ENCODE measurements at regions not wholly inside any gene's neighbourhood (a gene's known extent, or its start where the extent isn't known, plus 50 kb on each side); places are given as distances from the start of the nearest gene placed in this dataset.
A peak's percentile ranks its signal among the peaks of the same experiment; 100 is the strongest.

GRCh38 chr17:79680318-79680695 is 50.4 kb upstream of the ENPP7 start:
- DNase-seq (ENCODE audit: low read depth, low spot score) = no peak

GRCh38 chr17:79679631-79680317 is 51.0 kb upstream of the ENPP7 start:
- no peak for DNase-seq (ENCODE audit: low read depth, low spot score)

GRCh38 chr17:79678736-79679255 is 51.9 kb upstream of the ENPP7 start:
- DNase-seq (ENCODE audit: low read depth, low spot score) = no peak

GRCh38 chr17:79678091-79678735 is 52.5 kb upstream of the ENPP7 start:
- DNase-seq (ENCODE audit: low read depth, low spot score) = no peak

- DNase-seq (ENCODE audit: low read depth, low spot score) = no peak
Observed at GRCh38 chr17:79677646-79678045, 53.1 kb upstream of the ENPP7 start.

GRCh38 chr17:79676796-79677195 is 53.9 kb upstream of the ENPP7 start:
- DNase-seq (ENCODE audit: low read depth, low spot score) = no peak

GRCh38 chr17:79675413-79675725 is 55.4 kb upstream of the ENPP7 start:
- no peak for DNase-seq (ENCODE audit: low read depth, low spot score)

- DNase-seq (ENCODE audit: low read depth, low spot score) = no peak
Observed at GRCh38 chr17:79674506-79675412, 56.0 kb upstream of the ENPP7 start.

GRCh38 chr17:79673517-79673916 is 57.2 kb upstream of the ENPP7 start:
- no peak for DNase-seq (ENCODE audit: low read depth, low spot score)

GRCh38 chr17:79672496-79672895 is 58.2 kb upstream of the ENPP7 start:
- DNase-seq (ENCODE audit: low read depth, low spot score) = no peak

- no peak for DNase-seq (ENCODE audit: low read depth, low spot score)
Observed at GRCh38 chr17:79671085-79671694, 59.6 kb upstream of the ENPP7 start.

- DNase-seq (ENCODE audit: low read depth, low spot score) = no peak
Observed at GRCh38 chr17:79670537-79671084, 59.8 kb upstream of the RBFOX3 start.

- no peak for DNase-seq (ENCODE audit: low read depth, low spot score)
Observed at GRCh38 chr17:79669861-79670260, 59.0 kb upstream of the RBFOX3 start.

GRCh38 chr17:79668344-79669250 is 57.7 kb upstream of the RBFOX3 start:
- no peak for DNase-seq (ENCODE audit: low read depth, low spot score)

- DNase-seq (ENCODE audit: low read depth, low spot score) = no peak
Observed at GRCh38 chr17:79667746-79668145, 56.9 kb upstream of the RBFOX3 start.

GRCh38 chr17:79667121-79667715 is 56.4 kb upstream of the RBFOX3 start:
- no peak for DNase-seq (ENCODE audit: low read depth, low spot score)

GRCh38 chr17:79666111-79666510 is 55.3 kb upstream of the RBFOX3 start:
- no peak for DNase-seq (ENCODE audit: low read depth, low spot score)

- peak; percentile 44 for DNase-seq (ENCODE audit: low read depth, low spot score)
Observed at GRCh38 chr17:79664930-79665737, 54.3 kb upstream of the RBFOX3 start.

GRCh38 chr17:79661292-79662041 is 50.6 kb upstream of the RBFOX3 start:
- DNase-seq (ENCODE audit: low read depth, low spot score) = no peak

All from astrocyte of the hippocampus (primary cell).